NCI-H1694 (cell line): ENCODE measurements at regions not wholly inside any gene's neighbourhood (a gene's known extent, or its start where the extent isn't known, plus 50 kb on each side); places are given as distances from the start of the nearest gene placed in this dataset.

Experiments used
- DNase-seq: peaks from one replicate; lab custom pipeline; 2025; lab: John Stamatoyannopoulos, UW

DNA sequence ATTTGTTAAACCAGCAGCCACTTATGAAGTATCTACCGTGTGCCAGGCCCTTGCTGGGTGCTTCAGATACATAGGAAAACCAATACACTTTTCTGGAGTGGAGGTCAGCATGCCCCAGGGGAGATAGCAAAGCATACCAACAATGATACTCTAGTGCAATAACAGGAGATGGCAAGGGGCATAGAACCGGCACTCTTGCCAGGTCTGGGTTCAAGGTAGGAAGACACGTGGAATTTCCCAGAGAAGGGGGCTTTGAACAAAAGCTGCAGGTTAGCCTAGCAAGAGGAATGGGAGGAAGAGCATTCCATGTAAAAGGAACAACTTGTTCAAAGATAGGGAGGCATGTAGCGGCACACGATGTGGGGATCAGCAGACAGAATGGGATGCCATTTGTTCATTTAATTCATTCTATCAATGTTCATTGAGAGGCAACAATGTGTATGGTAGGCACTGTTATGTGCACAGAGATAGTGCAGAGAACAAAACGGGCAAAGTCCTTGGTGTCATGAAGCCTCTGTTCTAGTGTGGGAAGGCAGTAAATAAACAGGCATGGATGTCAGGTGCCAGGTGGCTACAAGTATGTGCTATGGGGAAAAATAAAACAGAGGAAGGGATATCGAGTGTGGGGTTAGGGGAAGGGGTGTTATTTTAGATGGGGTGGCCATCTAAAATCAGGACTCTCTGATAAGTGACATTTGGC, 162.6 kb upstream of the E2F8 start:
- DNase-seq, result no peak

DNA sequence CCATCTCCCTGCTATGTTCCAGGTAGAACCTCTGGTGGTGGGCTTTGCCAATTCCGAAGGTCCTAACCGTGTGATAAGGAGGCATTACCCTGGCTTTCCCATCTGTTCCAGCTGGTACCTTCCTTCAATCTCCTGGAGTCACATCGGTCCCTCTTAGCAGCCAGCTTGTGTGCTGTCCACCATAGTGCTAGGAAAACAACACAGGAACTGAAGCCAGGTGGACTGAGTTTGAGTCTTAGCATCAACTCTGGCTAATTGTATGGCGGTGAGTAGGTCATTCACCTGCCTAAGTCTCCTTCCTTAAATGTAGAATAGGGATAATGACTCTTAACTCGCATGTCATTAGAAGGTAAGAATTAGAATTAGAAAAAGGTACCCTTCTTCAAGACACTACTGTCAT, 159.6 kb upstream of the E2F8 start:
- no peak for DNase-seq

DNA sequence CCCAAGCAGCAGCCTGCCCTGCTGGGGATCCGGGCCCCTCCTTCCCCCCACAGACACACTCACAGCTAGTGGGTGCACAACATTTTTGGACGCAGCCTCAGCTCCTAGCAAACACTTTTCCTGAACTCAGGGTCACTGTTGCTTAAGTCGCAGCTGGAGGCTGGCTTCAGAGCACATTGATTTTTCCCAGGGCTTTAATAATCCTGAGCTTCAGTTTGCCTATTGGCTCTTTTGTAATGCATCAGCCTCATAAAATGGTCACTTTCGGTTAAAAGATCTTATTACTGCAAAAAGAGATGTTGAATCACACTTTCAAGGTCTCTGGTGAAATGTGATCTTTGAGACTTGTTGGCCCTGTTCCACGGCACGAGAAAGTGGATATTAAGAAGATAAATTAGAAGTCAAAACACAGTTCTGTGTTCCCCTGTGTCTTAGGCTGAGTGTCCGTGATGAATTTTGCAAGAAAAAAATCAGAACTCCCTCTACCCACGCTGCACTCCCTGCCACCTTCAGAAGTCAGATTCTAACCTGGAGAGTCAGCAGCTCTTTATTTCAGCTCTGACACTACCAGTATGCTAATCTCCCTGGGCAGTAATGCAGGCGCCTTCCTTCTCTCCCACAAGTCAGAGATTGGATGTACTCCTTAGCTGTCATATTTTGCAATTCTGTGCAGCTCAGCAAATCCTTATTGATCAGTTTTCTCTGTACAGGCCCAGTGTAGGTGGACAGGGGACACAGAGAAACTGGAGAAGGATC, 158.2 kb upstream of the E2F8 start:
- DNase-seq, result no peak

DNA sequence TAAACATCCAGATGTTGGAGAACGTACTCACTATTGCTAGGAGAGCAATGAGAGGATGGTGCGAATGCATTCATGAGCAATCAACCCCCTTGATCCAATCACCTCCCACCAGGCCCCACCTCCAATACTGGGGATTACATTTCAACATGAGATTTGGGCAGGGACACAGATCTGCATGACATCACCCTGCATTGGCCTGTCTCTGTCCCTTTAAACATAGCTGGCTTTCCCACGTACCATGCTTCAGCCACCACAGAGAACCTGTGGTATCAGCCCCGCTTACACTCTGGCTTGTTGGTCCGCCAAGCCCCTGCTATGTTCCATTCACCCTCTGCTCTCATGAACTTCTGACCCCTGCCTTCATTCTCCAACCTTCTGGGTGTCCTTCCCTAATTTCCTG, 157.5 kb upstream of the E2F8 start:
- DNase-seq, result no peak

DNA sequence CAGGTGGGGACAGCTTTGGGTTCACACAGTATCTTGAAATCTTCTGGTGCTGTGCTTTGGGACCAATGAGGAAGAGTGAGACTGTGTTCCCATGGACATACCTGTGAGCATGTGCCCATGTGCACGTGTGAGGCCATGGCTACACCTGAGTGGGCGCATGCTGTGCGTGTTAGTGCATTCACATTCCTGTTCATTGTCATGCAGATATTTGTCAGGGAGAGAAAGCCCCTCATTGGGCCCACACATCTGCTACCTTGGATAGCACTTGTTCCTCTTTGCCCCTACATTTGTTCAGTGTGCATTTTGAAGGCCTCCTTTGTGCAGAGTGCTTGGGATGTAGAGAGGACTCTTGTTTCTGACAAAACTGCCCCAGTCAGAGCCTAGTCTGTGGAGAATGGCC, 154.3 kb upstream of the E2F8 start:
- no peak for DNase-seq

DNA sequence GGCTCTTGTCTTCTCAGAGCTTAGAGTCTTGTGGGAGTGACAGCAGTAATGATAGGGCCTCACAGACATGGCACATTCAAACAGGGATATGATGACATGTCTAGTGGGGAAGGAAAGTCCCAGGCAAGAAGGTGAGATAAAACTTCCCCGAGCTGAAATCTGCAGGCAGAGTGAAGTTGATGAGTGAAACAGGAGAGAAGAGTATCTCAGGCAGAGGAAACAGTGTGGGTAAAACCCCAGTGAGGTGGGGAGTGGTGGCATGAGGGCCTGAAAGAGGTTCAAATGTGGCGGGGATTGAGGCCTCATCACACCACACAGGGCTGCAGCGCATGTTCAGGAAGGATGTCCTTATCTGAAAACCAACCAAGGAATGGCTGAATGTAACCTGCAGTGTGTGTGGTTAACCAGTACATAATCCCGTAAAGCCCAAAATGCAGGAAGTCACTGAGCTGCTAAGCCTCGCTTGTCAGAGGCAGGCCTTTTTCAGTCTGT, 153.8 kb upstream of the E2F8 start:
- DNase-seq, result no peak

DNA sequence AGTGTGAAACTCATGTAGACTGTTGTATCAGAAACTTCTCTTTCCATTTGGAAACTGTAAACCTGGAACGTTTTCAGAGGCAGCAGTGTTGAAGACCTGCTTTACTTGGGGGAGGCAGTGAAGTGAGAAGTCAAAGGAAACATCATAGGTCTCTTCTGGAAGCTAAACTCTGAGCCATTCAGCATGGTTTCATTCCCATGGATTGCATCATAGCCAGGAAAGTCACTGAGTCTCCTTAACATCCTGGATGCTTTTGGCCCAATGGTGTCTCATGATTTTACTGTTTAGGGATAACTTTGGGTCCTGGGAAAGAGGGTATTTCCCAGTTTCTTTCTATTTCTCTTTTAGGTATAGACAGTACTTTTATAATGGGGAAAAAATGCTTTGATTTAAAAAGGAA, 153.2 kb upstream of the E2F8 start:
- no peak for DNase-seq

DNA sequence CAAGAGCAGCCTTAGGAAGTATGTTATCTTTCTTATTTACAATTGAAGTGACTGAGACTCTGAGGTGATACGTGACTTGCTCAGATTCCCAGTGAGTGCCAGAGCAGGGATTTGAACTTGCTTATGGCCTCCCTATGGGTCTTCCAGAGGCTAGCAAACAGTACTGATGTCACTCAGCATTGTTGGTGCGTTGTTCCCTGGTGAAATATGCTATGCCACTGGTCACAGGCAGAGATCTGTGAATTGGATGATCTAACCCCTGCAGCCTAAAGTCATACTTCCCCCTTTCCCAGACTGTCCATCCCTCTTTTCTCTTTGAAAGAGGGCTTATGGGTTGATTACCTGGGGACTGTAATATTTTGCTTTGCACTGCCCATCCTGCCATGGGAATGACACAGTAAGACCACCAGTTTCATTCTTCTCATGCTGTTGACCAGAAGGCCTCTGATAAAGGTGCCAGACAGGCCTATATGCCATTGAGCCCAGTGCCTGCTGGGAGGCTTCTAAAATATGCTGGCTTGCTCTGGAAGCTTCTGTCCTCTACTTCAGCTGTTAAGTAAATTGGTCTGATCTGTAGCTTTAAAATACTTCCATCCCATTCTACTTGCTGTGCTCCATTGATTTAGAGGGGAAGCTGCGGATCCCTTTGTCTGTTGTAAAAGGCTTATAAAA, 152.2 kb upstream of the E2F8 start:
- no peak for DNase-seq

DNA sequence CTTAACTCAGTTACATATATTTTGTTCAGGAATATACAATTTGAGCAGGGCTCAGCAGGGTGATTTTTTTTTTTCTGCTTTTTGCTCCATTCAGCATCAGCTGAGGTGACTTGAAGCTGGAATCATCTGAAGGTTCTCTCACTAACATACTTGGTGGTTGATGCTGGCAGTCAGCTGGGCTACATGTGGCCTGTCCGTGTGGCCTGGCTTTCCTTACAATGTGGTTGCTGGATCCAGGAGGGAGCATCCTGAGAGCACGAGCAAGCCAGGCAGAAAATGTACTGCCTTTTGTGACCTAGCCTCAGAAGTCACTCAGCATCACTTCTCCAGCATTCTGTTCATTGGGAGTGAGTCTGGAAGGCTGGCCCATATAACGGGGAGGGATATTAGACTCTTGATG, 151.6 kb upstream of the E2F8 start:
- no peak for DNase-seq

DNA sequence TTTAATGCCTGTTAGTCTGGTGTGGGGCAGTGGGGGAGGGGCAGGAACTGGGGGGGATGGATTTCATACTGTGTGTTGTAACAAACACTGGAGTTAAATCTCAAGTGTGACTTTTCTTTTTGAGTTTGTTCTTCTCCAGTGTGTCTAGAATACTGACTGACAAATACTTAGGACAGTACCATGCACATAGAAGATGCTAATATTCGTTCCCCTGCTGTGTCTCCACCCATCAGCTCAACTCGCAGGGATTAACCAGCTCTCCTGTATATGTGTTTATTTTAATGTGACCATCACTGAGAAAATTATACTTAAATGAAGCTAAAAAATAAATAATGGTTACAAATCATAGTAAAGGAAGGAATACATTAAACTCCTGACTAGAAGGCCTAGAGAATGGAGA, 150.9 kb upstream of the E2F8 start:
- no peak for DNase-seq

DNA sequence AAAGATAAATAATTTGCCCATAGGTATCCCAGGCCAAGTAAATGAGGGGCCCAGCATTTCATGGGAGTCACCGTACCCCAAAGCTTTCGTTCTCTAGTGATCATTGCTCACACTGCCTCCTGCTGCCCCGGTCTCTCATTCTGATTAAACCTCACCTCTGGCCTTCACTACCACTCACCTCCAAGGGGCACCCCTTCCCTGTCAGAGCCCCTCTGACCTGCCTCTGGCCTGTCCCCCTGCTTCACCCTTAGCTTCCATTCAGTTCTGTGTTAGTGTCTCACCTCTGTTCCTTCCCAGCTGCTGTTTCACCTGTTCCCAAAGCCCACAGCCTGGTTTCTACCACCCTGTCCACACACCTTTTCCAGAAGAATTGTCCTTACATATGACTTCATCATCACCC, 150.3 kb upstream of the E2F8 start:
- DNase-seq, result no peak

DNA sequence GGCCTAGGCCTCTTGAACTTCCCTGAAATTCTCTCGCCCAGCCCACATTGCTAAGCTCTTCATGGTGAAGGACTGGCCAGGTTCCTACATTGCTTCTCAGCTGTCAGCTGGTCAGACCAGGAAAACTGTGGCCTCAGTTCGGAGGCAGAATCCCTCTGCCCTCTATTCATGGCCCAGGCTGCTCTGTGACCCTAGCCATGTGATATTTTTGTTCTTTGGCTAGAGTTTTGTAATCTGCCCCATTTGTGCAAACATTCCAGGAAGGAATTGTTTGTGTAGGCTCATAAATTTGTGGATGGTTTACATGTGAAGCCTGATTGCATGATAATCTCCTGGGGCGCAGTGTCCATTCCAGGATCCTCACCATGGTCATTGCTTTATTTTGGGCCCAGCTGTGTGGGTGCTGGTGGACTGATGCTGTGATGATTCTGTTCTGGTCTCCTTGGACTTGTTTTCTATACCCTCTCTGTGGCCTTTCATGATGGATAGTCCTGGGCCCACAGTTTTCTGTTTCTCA, 149.1 kb upstream of the E2F8 start:
- DNase-seq, result no peak

DNA sequence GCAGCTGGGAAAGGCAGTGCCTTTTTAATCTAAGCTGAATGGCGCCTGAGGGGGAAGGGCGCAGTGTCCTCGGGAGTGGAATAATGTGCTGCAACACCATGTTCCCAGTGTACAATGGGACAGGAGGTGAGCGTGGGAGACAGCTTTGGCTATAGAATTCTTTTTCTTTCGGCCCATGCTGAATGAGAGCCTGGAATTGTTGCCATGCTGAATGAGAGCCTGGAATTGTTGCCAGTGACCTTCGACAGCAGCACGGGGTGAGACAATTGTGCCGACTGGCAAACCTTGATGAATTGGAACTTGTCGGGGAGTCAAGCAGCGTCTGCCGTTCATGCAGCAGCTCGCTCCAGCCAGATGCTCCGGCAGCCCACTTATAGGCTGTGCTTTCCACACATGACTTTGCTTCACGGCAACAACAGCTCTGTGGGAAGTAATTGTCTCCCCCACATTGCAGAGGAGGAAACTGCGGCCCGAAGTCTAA, 141.4 kb upstream of the E2F8 start:
- DNase-seq, result peak; percentile 35

DNA sequence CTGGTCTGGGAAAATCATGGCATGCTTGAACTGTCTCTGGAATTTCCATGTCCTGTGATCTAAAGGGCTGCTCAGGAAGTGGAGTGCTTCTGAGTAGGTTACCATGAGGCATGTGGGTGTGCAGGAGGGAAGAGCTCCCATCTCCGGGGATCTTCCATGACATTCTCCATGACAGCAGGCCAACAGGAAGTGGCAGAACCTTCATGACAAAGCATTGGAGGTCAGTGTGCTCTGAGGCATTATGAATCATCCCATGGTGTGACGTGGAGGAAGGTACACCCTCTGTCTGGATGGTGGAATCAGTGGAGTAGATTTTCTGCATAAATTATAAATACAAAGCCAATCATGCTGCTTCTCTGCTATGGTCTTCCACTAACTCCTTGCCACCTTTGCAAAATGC, 139.6 kb upstream of the E2F8 start:
- DNase-seq, result no peak

DNA sequence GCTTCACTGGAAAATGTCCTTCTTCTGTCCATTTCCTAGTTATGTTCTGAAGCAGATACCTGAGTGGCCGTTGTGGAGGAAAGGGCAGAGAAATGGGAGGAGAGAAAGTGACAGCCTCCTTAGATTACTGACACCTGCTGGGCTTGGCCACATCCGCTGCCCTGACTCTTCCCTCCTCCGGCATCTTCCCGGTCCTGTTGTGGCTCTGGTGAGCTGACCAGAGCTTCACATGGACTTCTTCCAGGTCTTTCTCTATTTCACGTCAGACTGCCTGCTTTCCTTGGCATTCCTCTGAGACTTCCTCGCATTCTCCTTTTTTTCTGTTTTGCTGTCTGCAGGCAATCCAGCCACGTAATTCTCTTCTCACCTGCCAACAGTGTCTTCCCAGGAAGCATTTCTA, 138.7 kb upstream of the E2F8 start:
- DNase-seq, result no peak

DNA sequence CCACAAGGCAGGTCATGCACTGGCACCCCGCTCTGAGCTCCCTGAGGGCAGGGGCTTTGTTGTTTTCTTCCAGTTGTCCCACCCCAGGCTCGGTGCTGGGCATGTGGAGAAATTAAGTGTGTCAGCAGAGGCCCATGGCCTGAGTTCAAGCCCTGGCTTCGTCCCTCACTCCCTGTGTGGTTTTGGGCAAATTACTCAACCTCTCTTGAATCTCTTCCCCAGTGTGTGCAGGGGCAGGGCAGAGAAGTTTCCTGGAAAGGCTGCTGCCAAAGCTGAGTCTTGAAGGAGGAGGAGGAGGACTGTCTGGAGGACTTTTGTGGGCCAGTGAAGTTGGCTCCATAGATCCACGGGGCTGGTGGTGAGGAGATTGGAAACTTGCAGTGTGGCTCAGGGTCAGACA, 138.1 kb upstream of the E2F8 start:
- no peak for DNase-seq

DNA sequence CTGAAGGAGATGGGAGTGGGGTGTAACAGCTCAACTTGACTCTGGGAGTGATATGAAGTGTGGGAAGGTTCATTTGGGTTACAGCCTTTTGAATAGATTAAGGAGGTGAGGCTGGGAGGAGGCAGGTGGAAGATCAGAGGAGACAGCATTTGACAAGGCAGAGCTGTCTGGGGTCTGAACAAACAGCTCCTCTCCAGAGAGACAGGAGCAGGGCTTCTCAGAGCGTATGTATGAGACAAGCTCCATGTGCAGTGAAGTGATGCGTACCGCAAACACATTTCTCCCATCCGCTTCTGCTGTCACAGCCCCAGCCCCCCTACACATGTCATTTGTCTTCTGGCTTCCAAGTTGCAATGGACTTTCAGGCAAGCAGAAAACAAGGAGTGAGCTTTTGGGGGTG, 137.1 kb upstream of the E2F8 start:
- DNase-seq, result no peak

DNA sequence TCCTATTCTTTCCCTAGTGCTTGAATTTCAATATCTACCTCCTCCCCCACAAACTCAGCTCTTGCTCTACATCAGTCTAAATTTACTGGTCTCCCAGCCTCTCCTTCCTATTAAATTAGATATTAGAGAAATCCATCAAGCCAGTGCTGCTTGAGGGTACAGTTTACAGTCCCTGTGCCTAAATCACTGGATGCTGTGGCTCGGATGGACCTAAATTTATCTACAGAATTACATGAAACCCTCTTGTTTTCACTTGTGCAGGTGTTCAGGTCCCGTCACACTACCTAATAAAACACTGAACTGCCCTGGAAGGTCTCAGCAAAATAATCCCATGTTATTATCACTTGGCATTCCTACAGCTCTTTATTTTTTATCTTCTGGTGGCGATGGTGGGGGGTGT, 134.7 kb upstream of the E2F8 start:
- no peak for DNase-seq

DNA sequence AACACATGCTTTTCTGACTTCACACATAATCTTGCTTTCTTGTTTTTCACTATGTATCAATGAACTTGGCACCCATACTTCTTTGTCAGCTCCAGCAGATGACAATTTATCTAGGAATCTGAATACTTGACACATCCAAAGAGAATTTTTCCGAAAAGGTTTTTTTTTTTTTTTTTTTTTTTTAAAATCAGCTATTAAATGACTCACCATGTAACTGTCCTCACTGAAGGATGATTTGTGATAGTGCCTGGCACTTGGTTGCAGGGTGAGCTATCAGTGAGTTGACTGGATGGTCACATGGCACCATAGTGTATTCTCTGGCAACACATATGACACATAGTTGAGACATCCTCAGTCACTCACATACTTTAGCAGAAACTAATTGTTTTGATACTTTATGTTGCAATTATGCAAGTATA, 133.4 kb upstream of the E2F8 start:
- DNase-seq, result no peak

DNA sequence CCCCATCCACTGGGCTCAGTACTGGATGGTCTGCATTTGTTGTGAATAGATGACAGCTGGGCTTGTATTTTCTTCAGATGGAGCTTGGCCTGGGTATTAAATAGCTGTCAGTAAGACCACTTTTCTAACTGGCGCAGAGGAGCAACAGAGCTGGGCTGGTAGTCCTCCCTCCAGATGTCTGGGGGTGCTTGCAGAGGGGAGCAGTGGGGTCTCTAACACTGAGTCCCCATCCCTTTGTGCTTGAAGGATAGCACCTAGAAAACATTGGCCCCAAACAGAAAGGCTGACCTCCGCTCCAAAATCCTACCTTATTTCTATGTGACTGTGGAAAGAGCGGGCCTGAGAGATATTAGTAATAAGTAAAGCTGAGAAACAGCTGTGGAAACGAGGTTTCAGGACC, 131.6 kb upstream of the E2F8 start:
- no peak for DNase-seq

DNA sequence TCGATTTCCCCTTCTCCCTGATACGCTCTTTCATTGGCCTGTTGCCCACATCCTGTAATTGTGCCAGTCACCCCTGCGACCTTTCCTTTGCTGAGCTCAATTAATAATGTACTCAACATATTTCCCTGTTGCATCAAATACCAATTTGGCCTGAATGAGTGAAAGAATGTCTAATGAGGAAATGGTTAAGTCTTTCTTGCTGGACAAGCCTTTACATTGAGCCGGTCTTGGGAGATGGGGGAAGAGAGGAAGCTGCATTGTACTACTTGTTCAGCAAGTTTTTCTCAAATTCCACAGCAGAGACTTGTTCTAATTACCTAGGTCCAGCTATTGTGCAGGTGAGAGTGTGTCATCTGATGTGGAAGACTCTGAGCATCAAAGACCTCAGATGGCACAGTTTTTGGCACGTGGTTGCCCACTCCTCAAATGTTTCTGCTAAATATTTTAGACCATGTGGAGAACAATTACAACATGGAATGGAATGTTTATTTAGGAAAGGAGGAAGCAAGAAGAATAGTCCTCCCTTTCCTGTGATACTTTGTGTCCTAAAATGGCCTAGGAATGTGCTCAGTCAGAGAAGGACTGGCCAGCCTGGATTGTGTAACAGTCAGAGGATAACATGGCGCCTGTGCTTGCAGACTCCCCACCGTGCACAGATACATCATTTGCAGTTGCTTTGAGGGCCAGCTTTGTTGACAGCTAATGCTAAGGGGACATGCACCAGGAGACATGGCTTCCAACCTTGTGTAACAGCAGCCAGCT, 129.5 kb upstream of the E2F8 start:
- no peak for DNase-seq

DNA sequence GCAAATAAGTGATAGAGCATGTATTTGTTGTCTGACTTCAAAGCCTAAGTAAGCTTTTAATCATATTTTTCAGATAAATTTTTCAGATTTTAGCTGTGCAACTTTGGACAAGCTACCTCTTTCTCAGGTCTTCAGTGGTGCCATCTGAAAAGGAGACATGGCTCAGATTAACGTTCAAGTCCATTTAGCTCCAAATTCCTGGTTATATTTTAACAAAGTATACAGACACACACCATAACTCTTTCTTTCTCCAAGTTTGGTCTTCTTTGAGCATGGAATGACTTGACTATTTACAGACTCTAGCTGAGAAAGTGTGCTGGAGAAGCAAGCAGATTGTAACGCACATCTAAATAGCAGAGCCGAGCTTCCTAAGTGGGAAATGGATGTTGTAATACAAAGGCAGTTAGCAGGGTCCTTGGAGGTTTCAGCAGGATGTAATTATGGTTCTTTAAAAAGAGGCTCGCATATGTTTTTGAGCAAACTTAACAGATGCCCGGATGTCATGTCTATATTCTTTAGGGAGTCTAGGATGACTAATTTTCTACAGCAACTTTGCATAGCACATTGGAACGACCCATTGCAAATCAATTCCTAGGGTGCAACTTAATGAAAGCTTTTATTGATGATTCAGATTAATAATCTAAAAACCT, 128.1 kb upstream of the E2F8 start:
- DNase-seq, result no peak
